HepG2 (cell line): ENCODE measurements at regions not wholly inside any gene's neighbourhood (a gene's known extent, or its start where the extent isn't known, plus 50 kb on each side); places are given as distances from the start of the nearest gene placed in this dataset.

Experiments
- ATAC-seq: fragments of 200-7000 bp; cut with Tn5 transposase; 3 replicates; pipeline ENCODE4 v1.9.1; 2020; ENCODE audit warnings: mild to moderate bottlenecking, moderate library complexity
- BruUV-seq: library from RNA; stranded (reverse); fragments of 400-500 nt; replicated peaks from 2 replicates; lab custom pipeline; 2021; lab: Mats Ljungman, UMichigan
- CTCF ChIA-PET: fragments of 300-600 bp; formaldehyde crosslinking; extraction: SDS; loops from one replicate; lab custom pipeline; 2021; ENCODE audit warnings: low total read pairs, inconsistent platforms, low intra/inter-chr PET ratio; lab: Yijun Ruan, JAX
- POLR2A ChIA-PET: fragments of 350-600 bp; sonication (Branson Sonifier 250); formaldehyde crosslinking; loops from one replicate; lab custom pipeline; 2020; ENCODE audit warnings: antibody characterized with exemption, inconsistent platforms; lab: Yijun Ruan, JAX
- DNase-seq: peaks from one replicate; pipeline ENCODE4 v3.0.0-alpha.2; 2015; ENCODE audit warnings: low spot score
- FAIRE-seq: peaks from 3 replicates; lab custom pipeline; 2011; peaks lifted over from hg19 to GRCh38; lab: Jason Lieb, UNC
- H2AFZ ChIP-seq: one replicate; pipeline ENCODE4 v1.6.1; 2011; ENCODE audit warnings: low read length, inconsistent platforms
- H3K27ac ChIP-seq: fragments of 300-600 bp; 3 replicates; pipeline ENCODE4 v1.8.0; 2011; ENCODE audit warnings: mixed run types, mild to moderate bottlenecking, mixed read lengths, low read length, inconsistent platforms; ENCODE audit not compliant: insufficient read depth; ENCODE audit errors: extremely low read length
- H3K27me3 ChIP-seq, 2 experiments: fragments of 200-600 bp in 1 of 2; 2 replicates in 1 of 2; 3 replicates in 1 of 2; pipeline versions ENCODE4 v1.6.0 to v1.8.0; 2011; ENCODE audit warnings: low read length in 2 of 2, mild to moderate bottlenecking in 2 of 2, moderate library complexity in 2 of 2, inconsistent platforms in 1 of 2; ENCODE audit not compliant: insufficient read depth in 2 of 2, control insufficient read depth in 1 of 2
- H3K36me3 ChIP-seq, 2 experiments: fragments of 200-600 bp in 1 of 2; replicated peaks in 1 of 2; 2 replicates in 1 of 2; 3 replicates in 1 of 2; pipeline versions ENCODE4 v1.5.1 to v1.8.0; 2011; ENCODE audit warnings: low read length in 2 of 2, inconsistent platforms in 1 of 2; ENCODE audit not compliant: insufficient read depth in 2 of 2, control insufficient read depth in 1 of 2
- H3K4me1 ChIP-seq: 2 replicates; pipeline ENCODE4 v1.5.1; 2012; ENCODE audit warnings: low read length, inconsistent platforms; ENCODE audit not compliant: insufficient read depth
- H3K4me2 ChIP-seq: 2 replicates; pipeline ENCODE4 v1.6.0; 2011; ENCODE audit warnings: low read depth, low read length, inconsistent platforms
- H3K4me3 ChIP-seq, 3 experiments: fragments of 200-600 bp in 1 of 3; sonication (generic), shearing (Covaris generic) in 1 of 3; replicated peaks in 1 of 3; 2 replicates each; pipeline ENCODE4 v1.5.1; 2011 to 2016; ENCODE audit warnings: low read length in 3 of 3, inconsistent platforms in 2 of 3, low read depth in 2 of 3, mild to moderate bottlenecking in 2 of 3, control low read depth in 1 of 3, mixed read lengths in 1 of 3; ENCODE audit not compliant: insufficient read depth in 1 of 3
- H3K79me2 ChIP-seq: one replicate; pipeline ENCODE4 v1.6.1; 2011; ENCODE audit warnings: low read length, inconsistent platforms; ENCODE audit not compliant: insufficient read depth
- H3K9ac ChIP-seq: 2 replicates; pipeline ENCODE4 v1.6.0; 2011; ENCODE audit warnings: mild to moderate bottlenecking, low read depth, low read length, inconsistent platforms; ENCODE audit not compliant: insufficient read depth
- H3K9me3 ChIP-seq: 2 replicates; pipeline ENCODE4 v1.5.1; 2012; ENCODE audit warnings: mild to moderate bottlenecking, low read length
- H4K20me1 ChIP-seq: 2 replicates; pipeline ENCODE4 v1.6.0; 2011; ENCODE audit warnings: inconsistent platforms, mild to moderate bottlenecking, low read length, moderate library complexity; ENCODE audit not compliant: insufficient read depth
- ATF7-NPFF ChIP-seq: sonication (generic); formaldehyde crosslinking; IDR thresholded peaks from 2 replicates; pipeline ENCODE4 v1.8.1; 2023; ENCODE audit warnings: mild to moderate bottlenecking, low read depth, missing genetic modification reagents, moderate library complexity
- CHD4 ChIP-seq: fragments of 200-600 bp; sonication (generic); IDR thresholded peaks from 2 replicates; pipeline ENCODE4 v1.7.0; 2017; ENCODE audit warnings: mild to moderate bottlenecking, low read length, borderline replicate concordance
- DDIT3 ChIP-seq: sonication (generic); formaldehyde crosslinking; IDR thresholded peaks from 2 replicates; pipeline ENCODE4 v1.4.0; 2020; ENCODE audit warnings: mild to moderate bottlenecking, missing genetic modification reagents
- ESRRA ChIP-seq: sonication (generic); formaldehyde crosslinking; IDR thresholded peaks from 2 replicates; pipeline ENCODE4 v1.5.1; 2020; ENCODE audit warnings: mild to moderate bottlenecking, low read depth, missing genetic modification reagents
- HDAC2 ChIP-seq: sonication (generic); formaldehyde crosslinking; IDR thresholded peaks from 2 replicates; pipeline ENCODE4 v1.4.0; 2020; ENCODE audit warnings: missing genetic modification reagents
- KMT2A ChIP-seq: sonication (generic); formaldehyde crosslinking; IDR thresholded peaks from 2 replicates; pipeline ENCODE4 v1.4.0; 2020; ENCODE audit warnings: missing genetic modification reagents
- NFYB ChIP-seq: sonication (generic); formaldehyde crosslinking; IDR thresholded peaks from 2 replicates; pipeline ENCODE4 v1.4.0; 2020; ENCODE audit warnings: missing genetic modification reagents
- NR2F1 ChIP-seq, 2 experiments: fragments of 450-650 bp in 1 of 2; formaldehyde crosslinking in 1 of 2; IDR thresholded peaks; 2 replicates each; pipeline versions ENCODE4 v1.5.0 to v1.6.1; 2016 to 2020; ENCODE audit warnings: mild to moderate bottlenecking in 1 of 2, missing compliant biosample characterization in 1 of 2, missing genetic modification reagents in 1 of 2, moderate library complexity in 1 of 2
- PLSCR1 ChIP-seq: sonication (generic); formaldehyde crosslinking; IDR thresholded peaks from 2 replicates; pipeline ENCODE4 v1.5.0; 2020; ENCODE audit warnings: missing genetic modification reagents, mild to moderate bottlenecking, borderline replicate concordance
- ZBTB49 ChIP-seq: sonication (generic); formaldehyde crosslinking; IDR thresholded peaks from 2 replicates; pipeline ENCODE4 v1.4.0; 2020; ENCODE audit warnings: missing genetic modification reagents, borderline replicate concordance
- ZC3H4 ChIP-seq: sonication (generic); formaldehyde crosslinking; IDR thresholded peaks from 2 replicates; pipeline ENCODE4 v1.4.0; 2020; ENCODE audit warnings: missing genetic modification reagents, borderline replicate concordance
- ZKSCAN8 ChIP-seq: IDR thresholded peaks from 2 replicates; pipeline ENCODE4 v1.6.1; 2016; ENCODE audit warnings: borderline replicate concordance, missing genetic modification reagents, missing compliant biosample characterization
- ZNF180 ChIP-seq: sonication (generic); formaldehyde crosslinking; IDR thresholded peaks from 2 replicates; pipeline ENCODE4 v1.4.0; 2020; ENCODE audit warnings: low read depth, missing genetic modification reagents, borderline replicate concordance
- ZNF441 ChIP-seq: sonication (generic); formaldehyde crosslinking; IDR thresholded peaks from 2 replicates; pipeline ENCODE4 v1.7.0; 2021; ENCODE audit warnings: missing genetic modification reagents, borderline replicate concordance
- ZNF780A ChIP-seq: sonication (generic); formaldehyde crosslinking; IDR thresholded peaks from 2 replicates; pipeline ENCODE4 v1.8.0; 2022; ENCODE audit warnings: mild to moderate bottlenecking, missing genetic modification reagents, moderate library complexity
- WGBS: methylation state at CpG from one replicate; pipeline ENCODE4 v1.1.6; 2017; ENCODE audit warnings: low lambda C conversion rate; 5-methylcytosine and 5-hydroxymethylcytosine counted together
- in situ Hi-C: cut with HindIII; loops from 2 replicates; pipeline ENCODE4 v1.10.0; 2017; ENCODE audit warnings: low pct_unique_long_range_greater_than_20kb; ENCODE audit not compliant: extremely low pct_ligation_motif_present
- intact Hi-C: fragments of 100-400 bp; cut with micrococcal nuclease; formaldehyde crosslinking; loops from one replicate; pipeline ENCODE4 v1.10.0; 2022; ENCODE audit not compliant: unreplicated experiment

GRCh38 chr14:71563492-71564153 is 368.6 kb upstream of the RGS6 start:
- no peak overlapping the region for H2AFZ ChIP-seq
- H3K27ac ChIP-seq = no peak overlapping the region
- no peak overlapping the region for H3K4me2 ChIP-seq
- in situ Hi-C loops = no loop called here
- POLR2A ChIA-PET = no interaction called here
- no peaks in the 10 kb centered on the region for H3K27me3 ChIP-seq
- BruUV-seq = no TSS peak
- H3K79me2 ChIP-seq = no peaks in the 10 kb centered on the region
- DNase-seq = no peak
- CTCF ChIA-PET = no interaction called here
- FAIRE-seq = no peak
- ATAC-seq = no peak
- 95% methylated on average over 3 of the region's 3 CpGs for WGBS
- H3K4me3 ChIP-seq = no peak overlapping the region
- no peak overlapping the region for H3K9ac ChIP-seq
- no peaks in the 10 kb centered on the region for H3K36me3 ChIP-seq
- no peaks in the 10 kb centered on the region for H3K4me1 ChIP-seq
- TF ChIP-seq ZKSCAN8 = no peak
- TF ChIP-seq ZBTB49 (CRISPR knock-in tag) = no peak
- no peak for TF ChIP-seq DDIT3 (CRISPR knock-in tag)
- TF ChIP-seq CHD4 = no peak
- TF ChIP-seq ZNF780A (CRISPR knock-in tag) = no peak
- TF ChIP-seq KMT2A (CRISPR knock-in tag) = no peak
- no peak for TF ChIP-seq ESRRA
- no peak for TF ChIP-seq ZNF180 (CRISPR knock-in tag)
- TF ChIP-seq ZC3H4 = no peak
- TF ChIP-seq NR2F1 (CRISPR knock-in tag; IDR thresholded peaks at IDR 0.05) = no peak
- no peak for TF ChIP-seq ATF7-NPFF (CRISPR knock-in tag)
- no peak for TF ChIP-seq HDAC2 (CRISPR knock-in tag)
- no peak for TF ChIP-seq ZNF441 (CRISPR knock-in tag)
- TF ChIP-seq PLSCR1 (CRISPR knock-in tag) = no peak
- TF ChIP-seq NFYB (CRISPR knock-in tag) = no peak
- TF ChIP-seq, all 625 proteins: peak for 0
- Histone ChIP-seq H4K20me1 (no peaks in the 10 kb centered on the region), H3K9me3 (no peaks in the 10 kb centered on the region)
- intact Hi-C loops = no loop called here
